ENCODE measurements at regions not wholly inside any gene's neighbourhood (a gene's known extent, or its start where the extent isn't known, plus 50 kb on each side); places are given as distances from the start of the nearest gene placed in this dataset.

- TF ChIP-seq, protein P1, sequence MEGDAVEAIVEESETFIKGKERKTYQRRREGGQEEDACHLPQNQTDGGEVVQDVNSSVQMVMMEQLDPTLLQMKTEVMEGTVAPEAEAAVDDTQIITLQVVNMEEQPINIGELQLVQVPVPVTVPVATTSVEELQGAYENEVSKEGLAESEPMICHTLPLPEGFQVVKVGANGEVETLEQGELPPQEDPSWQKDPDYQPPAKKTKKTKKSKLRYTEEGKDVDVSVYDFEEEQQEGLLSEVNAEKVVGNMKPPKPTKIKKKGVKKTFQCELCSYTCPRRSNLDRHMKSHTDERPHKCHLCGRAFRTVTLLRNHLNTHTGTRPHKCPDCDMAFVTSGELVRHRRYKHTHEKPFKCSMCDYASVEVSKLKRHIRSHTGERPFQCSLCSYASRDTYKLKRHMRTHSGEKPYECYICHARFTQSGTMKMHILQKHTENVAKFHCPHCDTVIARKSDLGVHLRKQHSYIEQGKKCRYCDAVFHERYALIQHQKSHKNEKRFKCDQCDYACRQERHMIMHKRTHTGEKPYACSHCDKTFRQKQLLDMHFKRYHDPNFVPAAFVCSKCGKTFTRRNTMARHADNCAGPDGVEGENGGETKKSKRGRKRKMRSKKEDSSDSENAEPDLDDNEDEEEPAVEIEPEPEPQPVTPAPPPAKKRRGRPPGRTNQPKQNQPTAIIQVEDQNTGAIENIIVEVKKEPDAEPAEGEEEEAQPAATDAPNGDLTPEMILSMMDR (conservative IDR thresholded peaks at IDR 0.05 in 1 of 2, IDR thresholded peaks at IDR 0.05 in 1 of 2; ENCODE audit: extremely low read depth in 1 of 2, insufficient read depth in 1 of 2, low read depth in 1 of 2, low read length in 2 of 2): no peak
- no peak for TF ChIP-seq EZH2 (IDR thresholded peaks at IDR 0.05; ENCODE audit: borderline replicate concordance, low read length)
Observed at GRCh38 chr15:85997618-85998017, 82.1 kb upstream of the AGBL1 start.
